NCI-H1048 (cell line): ENCODE measurements at regions not wholly inside any gene's neighbourhood (a gene's known extent, or its start where the extent isn't known, plus 50 kb on each side); places are given as distances from the start of the nearest gene placed in this dataset.
"Not testable (repeated sequence)": the region's sequence is repeated elsewhere in the genome, so short reads cannot be mapped to it uniquely, and the experiment has no call there.

Experiments
- DNase-seq: peaks from one replicate; lab custom pipeline; 2025; lab: John Stamatoyannopoulos, UW

GRCh38 chr16:60558936-60559335 is 1477.3 kb downstream of the CDH8 start:
- DNase-seq = no peak

- no peak for DNase-seq
These were observed 1483.0 kb downstream of the CDH8 start for GRCh38 chr16:60553090-60553757.

- no peak for DNase-seq
These were observed 1494.7 kb downstream of the CDH8 start for GRCh38 chr16:60541535-60541934.

GRCh38 chr16:60510941-60511340 is 1525.3 kb downstream of the CDH8 start:
- no peak for DNase-seq

GRCh38 chr16:60510208-60510607 is 1526.0 kb downstream of the CDH8 start:
- no peak for DNase-seq

- no peak for DNase-seq
These were observed 1545.0 kb downstream of the CDH8 start for GRCh38 chr16:60491273-60491672.

- no peak for DNase-seq
These were observed 1550.3 kb downstream of the CDH8 start for GRCh38 chr16:60485872-60486489.

- no peak for DNase-seq
These were observed 1551.3 kb downstream of the CDH8 start for GRCh38 chr16:60484901-60485300.

- no peak for DNase-seq
These were observed 1554.6 kb downstream of the CDH8 start for GRCh38 chr16:60481591-60481990.

GRCh38 chr16:60478810-60479209 is 1557.4 kb downstream of the CDH8 start:
- DNase-seq = no peak

- no peak for DNase-seq
These were observed 1572.3 kb downstream of the CDH8 start for GRCh38 chr16:60463986-60464385.

- no peak for DNase-seq
These were observed 1576.8 kb downstream of the CDH8 start for GRCh38 chr16:60459463-60459862.

- no peak for DNase-seq
These were observed 1578.0 kb downstream of the CDH8 start for GRCh38 chr16:60458255-60458654.

GRCh38 chr16:60452646-60453045 is 1583.6 kb downstream of the CDH8 start:
- no peak for DNase-seq

- no peak for DNase-seq
These were observed 1597.3 kb downstream of the CDH8 start for GRCh38 chr16:60438894-60439293.

GRCh38 chr16:60432472-60432871 is 1603.8 kb downstream of the CDH8 start:
- no peak for DNase-seq

- no peak for DNase-seq
These were observed 1616.4 kb downstream of the CDH8 start for GRCh38 chr16:60419859-60420258.

- no peak for DNase-seq
These were observed 1621.6 kb downstream of the CDH8 start for GRCh38 chr16:60414613-60415012.

GRCh38 chr16:60413969-60414368 is 1622.3 kb downstream of the CDH8 start:
- DNase-seq = no peak

GRCh38 chr16:60407606-60408005 is 1628.6 kb downstream of the CDH8 start:
- no peak for DNase-seq

GRCh38 chr16:60407034-60407433 is 1629.2 kb downstream of the CDH8 start:
- no peak for DNase-seq

GRCh38 chr16:60405286-60405685 is 1631.0 kb downstream of the CDH8 start:
- no peak for DNase-seq

GRCh38 chr16:60404401-60404800 is 1631.8 kb downstream of the CDH8 start:
- no peak for DNase-seq

- DNase-seq = not testable (repeated sequence)
These were observed 1633.3 kb downstream of the CDH8 start for GRCh38 chr16:60402941-60403340.
